HPDE6-E6E7 (cell line): ENCODE measurements at regions not wholly inside any gene's neighbourhood (a gene's known extent, or its start where the extent isn't known, plus 50 kb on each side); places are given as distances from the start of the nearest gene placed in this dataset.

Source experiments
- DNase-seq: peaks from one replicate; pipeline ENCODE4 v3.0.0; 2011; ENCODE audit warnings: missing footprints; ENCODE audit errors: extremely low spot score

DNA sequence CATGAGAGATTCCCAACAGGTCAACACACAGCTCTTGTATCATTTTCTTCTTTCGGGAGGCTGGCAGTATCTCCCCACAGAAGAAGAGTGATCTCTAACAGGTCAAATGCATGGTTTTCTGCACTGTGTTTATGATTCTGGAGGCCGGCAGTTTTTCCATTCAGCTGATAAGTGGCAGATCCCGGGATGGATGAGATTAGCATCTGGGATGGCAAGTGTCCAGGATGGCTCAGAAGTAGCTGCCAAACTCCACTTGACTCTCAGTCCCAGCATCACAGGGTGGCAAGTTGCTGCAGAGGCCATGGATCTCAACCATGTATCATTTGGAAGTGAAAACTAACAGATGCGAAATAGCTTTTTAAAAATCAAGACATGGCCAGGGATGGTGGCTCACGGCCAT lies 97.8 kb upstream of the SLC44A1 start:
- no peak for DNase-seq

DNA sequence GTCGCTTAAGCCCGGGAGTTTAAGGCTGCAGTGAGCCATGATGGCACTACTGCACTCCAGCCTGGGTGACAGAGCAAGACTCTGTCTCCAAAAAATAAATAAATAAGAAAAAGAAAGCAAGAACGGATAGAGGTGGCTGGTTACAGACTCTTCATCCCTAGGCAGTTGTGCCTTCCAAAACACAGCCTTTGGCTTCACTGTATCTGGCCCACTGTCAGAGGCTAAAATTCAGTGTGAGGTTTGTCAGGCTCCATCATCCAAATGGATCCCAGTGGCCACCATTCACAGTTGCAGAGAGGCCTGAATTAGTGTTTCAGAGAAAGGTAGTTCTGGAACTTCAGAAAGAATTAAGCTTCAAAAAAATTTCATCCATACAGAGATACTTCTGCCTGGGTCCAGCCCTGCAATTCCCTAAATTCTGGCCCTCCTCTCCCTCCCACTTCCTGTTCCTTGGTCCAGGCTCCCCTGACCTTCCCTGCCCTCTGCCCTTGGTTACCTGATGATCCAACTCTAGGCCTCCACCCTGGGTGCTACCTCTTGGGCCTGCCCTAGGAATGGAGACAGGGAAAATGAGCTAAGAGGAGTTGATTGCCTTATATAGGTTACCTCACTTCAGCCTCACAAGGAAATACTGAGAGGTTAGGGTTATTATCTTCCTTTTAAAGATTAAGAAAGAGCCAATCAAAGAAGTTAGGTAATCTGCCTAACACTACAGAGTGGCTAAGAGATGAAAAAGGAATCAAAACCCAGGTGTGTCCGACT lies 97.2 kb upstream of the SLC44A1 start:
- no peak for DNase-seq

DNA sequence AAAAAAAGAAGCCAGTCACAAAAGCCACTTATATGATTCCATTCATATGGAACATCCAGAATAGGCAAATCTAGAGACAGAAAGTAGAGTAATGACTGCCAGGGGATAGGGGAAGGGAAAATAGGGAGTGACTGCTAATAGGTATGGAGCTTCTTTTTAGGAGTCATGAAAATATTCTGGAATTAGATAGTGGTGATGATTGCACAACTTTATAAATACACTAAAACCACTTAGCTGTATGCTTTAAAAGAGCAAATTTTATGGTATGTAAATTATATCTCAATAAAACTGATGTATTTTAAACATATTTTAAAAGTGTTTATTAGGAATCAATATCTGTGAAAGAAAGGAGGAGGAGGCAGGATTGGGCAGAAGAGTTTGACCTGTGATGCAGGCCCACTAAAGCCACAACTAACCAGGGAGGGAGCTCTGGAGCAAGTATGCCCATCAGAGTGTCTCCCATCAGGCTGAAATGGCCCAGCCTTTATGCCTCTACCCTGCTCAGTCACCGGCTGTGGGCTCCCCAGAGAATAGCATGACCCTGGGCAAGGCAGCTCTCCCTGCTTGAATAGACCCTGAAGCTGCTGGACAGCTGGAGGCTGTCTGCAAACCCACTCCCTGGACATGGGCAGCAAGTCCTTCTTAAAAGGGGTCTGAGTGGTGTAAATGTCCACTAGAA lies 96.0 kb upstream of the SLC44A1 start:
- DNase-seq, result no peak

DNA sequence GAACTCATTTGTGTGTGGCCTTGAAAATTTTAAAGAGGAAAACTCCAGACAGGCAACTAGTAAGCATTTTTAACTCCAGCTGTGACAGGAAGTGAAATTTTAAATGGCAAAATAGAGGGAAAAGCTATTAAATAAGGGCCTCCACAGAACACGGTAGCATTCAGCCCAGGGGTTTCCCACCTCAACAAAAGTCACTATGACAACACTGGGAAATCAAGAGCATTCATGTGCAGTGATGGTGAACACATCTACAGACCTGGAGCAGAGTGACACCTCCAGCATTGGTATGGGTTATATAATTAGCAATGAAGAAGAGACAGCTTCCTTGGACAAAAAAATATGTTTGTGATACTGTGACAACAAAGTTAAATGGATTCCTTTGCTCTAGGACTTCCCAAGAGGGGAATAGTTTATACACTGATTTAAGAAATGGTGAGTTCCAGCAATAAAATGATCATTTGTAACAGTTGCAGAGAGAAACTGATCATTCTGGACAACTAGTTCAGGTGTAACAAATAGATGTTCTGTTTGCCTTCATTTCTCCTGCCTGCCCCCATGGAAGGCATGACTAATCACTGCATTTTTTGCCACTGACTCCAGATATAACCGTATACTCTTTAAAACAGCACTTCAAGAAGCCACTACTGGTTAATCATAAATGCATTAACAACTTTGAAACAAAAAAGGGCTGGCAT lies 93.3 kb upstream of the SLC44A1 start:
- no peak for DNase-seq

DNA sequence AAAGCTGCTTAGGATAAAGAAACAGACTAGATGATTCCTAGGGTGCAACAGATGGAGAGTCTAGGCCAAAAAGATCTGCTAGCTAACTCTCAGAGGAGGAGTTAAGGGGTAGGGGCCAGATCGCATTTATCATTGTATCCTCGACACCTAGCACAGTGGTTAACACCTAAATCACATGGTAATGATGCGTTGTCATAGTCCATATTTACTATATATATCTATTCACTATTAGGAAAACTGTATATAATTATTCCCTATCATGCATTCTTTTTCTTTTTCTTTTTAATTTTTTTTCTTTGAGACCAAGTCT lies 92.8 kb upstream of the SLC44A1 start:
- no peak for DNase-seq

DNA sequence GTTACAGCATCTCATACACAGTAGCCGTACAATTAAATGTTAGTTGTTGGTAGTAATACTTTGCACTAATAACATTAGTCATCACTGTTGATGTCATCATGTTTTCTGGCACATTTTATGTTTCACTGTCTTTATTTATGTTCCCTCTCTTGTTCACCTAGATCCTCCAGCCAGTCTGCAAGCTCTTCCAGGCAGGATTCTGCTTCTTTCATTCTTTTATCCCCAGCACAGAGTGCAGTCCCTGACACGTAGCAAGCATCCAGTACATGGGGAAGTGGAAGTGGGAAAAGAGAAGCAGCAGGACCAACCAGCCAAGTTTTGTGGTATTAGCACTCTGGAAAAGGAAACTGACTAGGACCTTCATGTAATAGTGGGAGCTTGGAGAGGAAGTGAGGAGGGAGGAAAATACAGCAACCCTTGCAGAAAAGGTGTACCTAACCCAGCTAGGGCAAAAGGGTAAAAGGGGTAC lies 89.7 kb upstream of the SLC44A1 start:
- DNase-seq, result peak; percentile 28

DNA sequence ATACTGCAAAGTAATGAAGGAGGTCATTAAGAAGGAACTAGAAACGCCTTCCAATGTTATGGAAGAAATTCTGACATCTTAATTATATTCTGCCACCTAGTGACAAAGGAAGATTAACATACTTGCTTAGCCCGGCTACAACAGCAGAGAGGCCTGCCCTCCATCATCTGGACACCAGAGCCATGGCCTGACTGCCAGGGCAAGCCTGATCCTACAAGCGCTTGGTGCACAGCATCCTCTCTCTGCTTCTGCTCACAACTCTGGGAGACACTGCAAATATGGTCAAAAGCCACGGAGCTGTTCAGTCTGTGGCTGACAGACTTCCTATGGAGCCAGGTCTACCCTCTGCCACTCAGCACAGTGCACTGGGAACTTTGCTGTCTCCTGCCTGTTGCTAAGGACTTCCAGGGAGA lies 87.3 kb upstream of the SLC44A1 start:
- peak; percentile 55 for DNase-seq

DNA sequence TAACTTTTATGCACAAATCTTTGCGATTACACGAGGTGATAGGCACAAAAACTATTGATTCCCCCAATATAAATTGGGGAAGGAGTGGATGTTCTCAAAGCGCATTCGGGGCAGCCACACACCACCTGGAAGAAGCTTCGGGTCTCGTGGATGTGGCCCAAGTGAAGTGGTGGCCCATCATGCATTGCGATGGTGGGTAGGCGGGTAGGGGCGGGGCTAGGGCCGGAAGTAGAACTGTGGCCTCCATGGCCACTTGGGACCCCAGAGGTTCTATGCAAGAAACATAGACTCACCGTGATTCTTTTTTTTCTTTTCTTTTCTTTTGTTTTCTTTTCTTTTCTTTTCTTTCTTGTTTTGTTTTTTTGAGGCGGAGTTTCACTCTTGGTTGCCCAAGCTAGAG lies 86.4 kb upstream of the SLC44A1 start:
- DNase-seq, result no peak

DNA sequence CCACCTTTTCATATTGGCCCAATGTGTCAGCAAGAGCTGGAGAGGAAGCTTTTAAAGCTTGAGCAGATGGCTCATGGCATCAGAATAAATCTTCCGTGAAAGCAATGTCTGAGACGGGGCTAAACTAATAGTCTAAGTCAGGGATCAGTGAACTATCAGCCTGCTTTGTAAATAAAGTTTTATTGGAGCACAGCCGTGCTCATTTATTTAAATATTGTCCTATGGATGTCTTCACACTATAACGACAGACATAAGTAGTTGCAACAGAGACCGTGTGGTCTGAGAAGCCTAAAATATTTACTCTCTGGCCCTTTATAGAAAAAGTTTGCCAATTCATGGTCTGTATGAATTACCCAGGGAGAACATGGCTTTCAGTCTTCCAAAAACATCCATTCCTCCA lies 85.6 kb upstream of the SLC44A1 start:
- DNase-seq, result no peak

DNA sequence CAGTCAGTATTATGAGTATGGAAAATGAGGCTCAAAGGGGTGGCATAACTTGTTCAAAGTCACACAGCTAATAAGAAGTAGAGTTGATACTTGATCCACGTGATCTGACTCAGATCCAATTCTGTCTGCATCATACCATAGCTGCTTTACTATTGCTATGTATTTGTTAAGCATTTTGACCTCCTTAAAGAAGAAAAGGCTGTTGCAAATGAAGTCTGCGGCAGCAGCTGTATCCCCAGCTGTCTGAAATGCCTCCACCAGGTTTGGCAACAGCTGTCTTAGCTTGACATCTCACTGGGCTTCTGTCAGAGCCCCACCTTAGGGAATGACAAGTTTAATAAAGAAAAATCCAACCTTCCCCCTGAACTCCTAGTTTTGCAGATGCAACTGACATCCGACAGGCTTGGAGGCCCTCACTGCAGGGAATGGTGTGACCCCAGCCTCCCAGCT lies 75.6 kb upstream of the SLC44A1 start:
- no peak for DNase-seq

DNA sequence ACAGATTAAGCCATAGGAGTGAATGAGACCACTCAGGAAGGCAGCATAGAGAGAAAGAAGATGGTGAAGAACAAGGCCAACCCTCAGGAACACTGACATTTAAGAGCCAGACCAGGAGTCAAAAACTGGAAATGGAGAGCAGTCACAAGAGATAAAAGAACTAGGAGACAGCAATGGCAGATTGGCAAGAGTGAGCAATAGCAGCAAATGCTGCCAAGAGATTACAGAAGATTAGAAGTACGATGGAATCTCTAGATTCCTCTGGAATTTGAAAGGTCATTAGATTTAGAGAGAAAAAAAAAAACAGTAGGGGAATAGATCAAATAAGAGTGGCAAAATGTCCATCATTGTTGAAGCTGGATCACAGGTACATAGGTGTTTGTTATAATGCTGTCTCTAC lies 73.4 kb upstream of the SLC44A1 start:
- no peak for DNase-seq

DNA sequence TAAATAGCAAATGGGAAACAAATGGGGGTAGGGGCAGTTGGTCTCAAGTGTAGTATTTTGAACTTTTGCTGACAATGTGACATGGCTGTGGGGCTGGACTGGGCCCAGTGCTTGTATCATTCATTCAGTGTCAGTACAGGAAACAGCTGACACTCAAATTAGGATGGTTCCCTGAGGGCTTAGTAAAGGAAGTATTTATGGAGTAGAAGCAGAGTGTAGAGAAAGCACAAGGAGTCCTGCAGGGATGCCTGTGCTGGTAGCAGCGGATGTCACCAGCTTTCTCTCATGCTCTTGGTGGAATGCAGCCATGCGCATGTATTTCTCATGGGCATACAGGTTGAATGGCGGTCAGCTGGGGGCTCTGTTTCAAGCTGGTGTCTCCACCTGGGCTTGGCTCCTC lies 72.9 kb upstream of the SLC44A1 start:
- DNase-seq, result no peak

DNA sequence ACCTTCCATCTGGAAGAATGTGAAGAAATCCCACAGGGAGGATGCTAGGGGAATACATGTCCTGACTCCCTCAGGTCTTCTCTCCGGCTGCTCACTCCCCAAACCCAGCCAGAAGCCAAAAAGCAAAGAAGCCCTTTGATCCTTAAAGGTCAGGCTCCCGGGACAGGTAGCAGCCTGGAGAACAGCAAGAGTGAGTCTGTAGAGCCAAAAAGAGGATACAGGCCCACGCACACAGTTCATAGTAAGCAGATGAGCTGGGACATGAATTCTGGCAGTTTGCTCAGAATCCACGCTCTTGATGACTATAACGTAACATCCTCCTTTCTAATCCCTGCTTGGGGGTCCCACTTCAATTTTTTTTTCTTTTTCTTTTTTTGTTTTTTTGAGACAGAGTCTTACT lies 72.0 kb upstream of the SLC44A1 start:
- DNase-seq, result no peak

DNA sequence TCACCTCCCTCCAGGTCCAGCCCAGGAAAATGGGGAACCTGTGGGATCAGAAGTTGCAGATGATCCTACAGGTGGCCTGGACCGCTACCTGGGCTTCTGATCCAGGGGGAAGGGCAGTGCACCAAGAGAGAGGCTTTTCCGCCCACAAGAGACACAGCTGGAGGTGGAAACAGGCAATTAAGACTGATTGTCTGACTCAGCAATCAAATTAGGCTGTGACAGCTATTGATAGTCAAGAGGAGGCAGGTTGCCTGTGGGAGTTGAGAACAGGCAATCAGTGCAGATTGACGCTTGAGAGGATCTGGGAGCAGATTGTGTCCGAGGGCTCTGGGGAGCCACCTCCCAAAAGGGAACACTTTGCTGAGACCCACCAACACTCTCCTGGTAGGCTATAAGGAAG lies 71.1 kb upstream of the SLC44A1 start:
- no peak for DNase-seq

DNA sequence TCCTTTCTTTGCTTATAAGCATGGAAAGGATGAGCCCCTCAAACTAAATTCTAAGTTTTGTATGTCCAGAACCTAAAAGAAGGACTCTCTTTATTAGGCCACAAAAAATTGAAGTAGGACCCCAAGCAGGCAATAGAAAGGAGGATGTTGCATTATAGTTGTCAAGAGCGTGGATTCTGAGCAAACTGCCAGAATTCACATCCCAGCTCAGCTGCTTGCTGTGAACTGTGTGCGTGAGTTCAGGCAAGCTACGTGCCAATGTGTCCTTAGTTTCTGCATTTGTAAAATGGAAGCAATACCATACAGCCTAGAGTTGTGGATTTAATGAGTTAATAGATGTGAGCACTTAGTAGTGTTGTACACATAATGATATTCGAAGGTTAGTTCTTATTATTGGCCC lies 70.6 kb upstream of the SLC44A1 start:
- no peak for DNase-seq

DNA sequence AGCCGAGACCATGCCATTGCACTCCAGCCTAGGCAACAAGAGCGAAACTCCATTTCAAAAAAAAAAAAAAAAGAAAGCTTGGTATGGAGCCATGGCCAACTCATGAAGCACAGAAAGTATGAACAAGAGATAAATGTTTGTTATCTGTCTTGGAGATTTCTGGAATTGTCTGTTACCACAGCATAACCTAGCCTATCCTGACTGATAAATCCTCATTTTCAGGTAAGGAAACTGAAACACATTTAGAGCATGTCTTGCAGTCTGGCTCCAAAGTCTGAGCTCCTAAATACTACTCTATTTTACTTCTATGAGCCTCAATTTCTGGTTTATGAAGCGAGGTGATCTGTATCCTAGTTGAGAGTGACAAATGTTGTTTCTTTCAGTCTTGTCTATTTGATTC lies 68.3 kb upstream of the SLC44A1 start:
- no peak for DNase-seq

DNA sequence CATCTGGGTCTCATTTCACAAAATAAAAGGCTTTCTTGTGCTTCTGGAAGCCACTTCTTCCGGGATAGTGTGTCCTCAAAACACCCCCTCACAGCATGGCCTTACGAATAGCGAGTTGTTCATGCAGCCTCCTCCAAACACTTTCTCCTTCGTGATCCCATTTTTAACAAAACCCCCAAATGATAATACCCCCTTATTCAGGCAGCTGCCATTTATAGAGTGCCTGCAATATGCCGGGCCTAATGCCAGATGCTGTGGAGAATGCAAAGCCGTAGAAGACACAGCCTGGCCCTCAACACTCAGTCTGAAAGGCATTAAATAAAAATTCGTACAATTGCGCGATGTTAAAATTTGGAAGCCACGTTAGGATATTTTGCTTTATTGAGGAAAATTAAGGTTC lies 66.4 kb upstream of the SLC44A1 start:
- no peak for DNase-seq

DNA sequence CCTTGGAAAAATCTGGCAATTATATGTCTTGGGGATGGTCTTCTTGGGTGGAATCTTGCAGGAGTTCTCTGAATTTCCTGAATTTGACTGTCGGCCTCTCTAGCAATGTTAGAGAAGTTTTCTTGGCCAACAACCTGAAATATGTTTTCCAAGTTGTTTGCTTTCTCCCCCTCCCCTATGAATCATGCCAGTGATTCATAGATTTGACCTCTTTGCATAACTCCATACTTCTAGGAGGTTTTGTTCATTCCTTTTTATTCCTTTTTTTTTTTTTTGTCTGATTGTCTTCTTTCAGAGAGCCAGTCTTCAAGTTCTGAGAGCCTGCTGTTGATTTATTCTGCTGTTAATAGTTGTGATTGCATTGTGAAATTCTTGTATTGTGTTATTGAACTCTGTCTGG lies 56.7 kb upstream of the SLC44A1 start:
- DNase-seq, result peak; percentile 17

DNA sequence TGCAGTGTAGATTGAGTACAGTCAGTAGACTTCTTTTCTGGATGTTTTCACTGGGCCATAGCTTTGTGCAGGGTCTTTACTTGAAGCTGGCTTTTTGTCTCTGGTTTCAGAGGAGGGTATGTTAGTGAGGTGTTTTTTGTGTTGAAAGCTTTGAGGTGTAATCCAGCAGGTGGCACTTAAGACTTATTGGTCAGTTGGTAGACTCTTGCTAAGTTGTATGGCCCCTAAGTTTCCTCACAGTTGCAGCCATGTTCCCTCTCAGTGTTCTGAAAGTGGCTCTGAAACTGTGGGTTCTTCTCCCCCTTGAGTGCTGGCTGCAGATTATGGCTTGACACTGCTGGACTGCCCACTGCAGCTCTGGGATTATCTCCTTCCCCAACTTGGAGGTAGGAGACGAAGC lies 55.7 kb upstream of the SLC44A1 start:
- no peak for DNase-seq

DNA sequence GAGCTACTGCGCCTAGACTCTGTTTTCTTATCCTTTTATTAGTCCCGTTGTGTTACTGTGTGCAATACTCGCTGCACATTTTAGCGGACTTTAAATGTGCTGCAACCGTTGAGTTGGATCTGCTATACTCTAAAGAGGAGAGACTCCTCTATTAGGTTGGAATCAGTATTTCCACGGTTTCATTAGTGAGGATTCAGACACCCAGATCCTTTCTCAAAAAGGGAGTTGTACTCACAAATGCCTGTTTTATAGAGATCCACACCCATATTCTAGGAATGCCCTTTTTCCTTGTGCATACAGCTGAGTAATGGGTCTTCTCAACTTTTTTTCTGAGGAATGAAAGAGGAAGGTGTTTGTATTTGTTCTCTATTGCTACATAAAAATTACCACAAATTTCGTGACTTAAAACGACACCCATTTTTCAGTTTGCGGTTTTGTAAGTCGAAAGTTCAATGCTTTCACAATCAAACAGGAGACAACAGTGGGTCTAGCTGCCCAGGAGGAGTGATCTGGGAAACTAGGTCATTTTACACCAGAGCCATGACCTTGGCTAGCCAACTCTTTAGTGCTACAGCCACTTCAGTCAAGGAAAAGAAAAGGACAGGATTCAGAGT lies 52.8 kb upstream of the SLC44A1 start:
- DNase-seq, result no peak

DNA sequence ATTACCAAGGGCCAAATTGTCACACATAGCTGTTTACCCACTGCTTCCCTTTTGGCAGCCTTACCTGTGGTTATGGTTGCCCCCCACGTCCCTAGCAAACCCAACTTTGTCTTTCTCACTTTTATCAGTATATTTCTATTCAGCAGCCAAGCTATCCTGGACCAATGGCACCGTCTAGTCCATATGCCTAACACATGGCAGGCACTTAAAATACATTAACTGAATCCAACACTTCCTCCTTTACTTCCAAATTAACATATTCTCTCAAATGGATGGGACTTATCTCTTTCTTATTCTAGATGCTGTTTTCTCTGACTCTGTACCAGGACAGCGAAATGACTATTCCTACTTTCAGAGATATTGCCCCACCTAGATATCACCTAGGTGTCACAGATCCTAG lies 50.9 kb upstream of the SLC44A1 start:
- DNase-seq, result no peak

DNA sequence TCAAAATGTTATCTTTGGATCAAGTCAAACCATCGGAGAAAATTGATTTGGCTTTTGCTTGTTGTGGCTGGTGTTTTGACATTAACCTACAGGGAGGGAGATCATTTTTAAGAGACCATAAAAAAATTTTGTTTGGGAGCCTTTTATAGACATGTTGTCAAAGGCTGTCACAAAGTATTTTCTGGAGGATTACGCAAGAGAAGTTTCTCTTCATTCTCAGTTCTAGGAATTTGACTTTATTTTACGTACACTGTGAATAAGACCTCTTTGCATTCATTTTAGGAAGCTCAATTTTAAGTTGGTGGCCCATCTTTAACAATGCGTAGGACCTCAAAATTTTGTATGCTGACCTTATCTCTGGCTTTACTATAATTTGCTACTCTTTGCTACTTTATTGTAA lies 50.2 kb upstream of the SLC44A1 start:
- no peak for DNase-seq
